ENCODE measurements at regions not wholly inside any gene's neighbourhood (a gene's known extent, or its start where the extent isn't known, plus 50 kb on each side); places are given as distances from the start of the nearest gene placed in this dataset.

DNA sequence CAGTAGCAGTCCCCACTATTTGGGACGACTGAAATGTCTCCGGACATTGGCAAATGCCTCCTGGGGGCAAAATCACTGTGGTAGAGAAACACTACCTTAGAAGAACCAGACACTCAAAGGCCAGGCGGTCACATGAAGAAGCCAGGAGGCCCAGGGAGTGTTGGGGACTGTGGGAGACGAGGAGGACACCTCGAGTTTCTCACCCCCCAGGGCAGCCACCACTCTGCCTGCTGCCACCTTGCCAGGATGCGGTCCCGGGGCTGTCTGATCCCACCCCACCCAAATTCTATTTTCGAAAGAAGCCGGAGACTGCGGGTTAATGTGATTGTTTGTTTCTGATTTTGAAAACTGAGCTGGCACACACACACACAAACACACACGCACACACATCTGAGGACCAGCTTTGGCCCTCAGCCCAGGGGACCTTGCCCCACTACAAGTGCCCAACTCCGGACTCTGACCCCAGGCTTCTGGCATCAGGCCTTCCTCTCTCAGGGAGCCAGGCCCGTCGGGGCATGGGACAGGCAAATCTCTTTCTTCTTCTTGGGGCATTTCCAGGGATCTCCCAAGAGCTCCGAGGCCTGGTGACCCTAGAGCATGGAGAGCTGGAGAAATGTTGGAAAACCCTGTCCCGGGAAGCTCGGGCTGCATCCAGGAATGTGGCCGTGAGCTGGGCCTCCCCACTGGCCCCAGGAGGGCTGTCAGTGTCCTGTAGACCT lies 187.5 kb upstream of the PMEPA1 start:
- H3K27ac Mint-ChIP-seq = no peak overlapping the region
- H3K36me3 Mint-ChIP-seq (ENCODE audit: low read depth) = no peaks in the 10 kb centered on the region
- POLR2A ChIA-PET = no interaction called here

GRCh38 chr20:57896563-57896962 lies 186.7 kb upstream of the PMEPA1 start:
- ATAC-seq (no peak), DNase-seq (no peak)
- Mint-ChIP-seq H3K4me3 (no peak overlapping the region), H3K9me3 (ENCODE audit: insufficient read depth) (no peaks in the 10 kb centered on the region), H3K36me3 (ENCODE audit: low read depth) (no peaks in the 10 kb centered on the region), H3K4me1 (ENCODE audit: low read depth) (no peaks in the 10 kb centered on the region), H3K27me3 (ENCODE audit: low read depth) (peaks cover 7% of the 10 kb centered on the region), H3K27ac (no peak overlapping the region)
- ChIA-PET CTCF (no interaction called here), POLR2A (no interaction called here)

More for the DNA sequence above, 187.5 kb upstream of the PMEPA1 start:
- no peak overlapping the region for H3K4me3 Mint-ChIP-seq
- ATAC-seq (no peak), DNase-seq (no peak)
- CTCF ChIA-PET = no interaction called here
- H3K4me1 Mint-ChIP-seq (ENCODE audit: low read depth) = no peaks in the 10 kb centered on the region
- H3K9me3 Mint-ChIP-seq (ENCODE audit: insufficient read depth) = no peaks in the 10 kb centered on the region
- H3K27me3 Mint-ChIP-seq (ENCODE audit: low read depth) = peaks cover 5% of the 10 kb centered on the region

DNA sequence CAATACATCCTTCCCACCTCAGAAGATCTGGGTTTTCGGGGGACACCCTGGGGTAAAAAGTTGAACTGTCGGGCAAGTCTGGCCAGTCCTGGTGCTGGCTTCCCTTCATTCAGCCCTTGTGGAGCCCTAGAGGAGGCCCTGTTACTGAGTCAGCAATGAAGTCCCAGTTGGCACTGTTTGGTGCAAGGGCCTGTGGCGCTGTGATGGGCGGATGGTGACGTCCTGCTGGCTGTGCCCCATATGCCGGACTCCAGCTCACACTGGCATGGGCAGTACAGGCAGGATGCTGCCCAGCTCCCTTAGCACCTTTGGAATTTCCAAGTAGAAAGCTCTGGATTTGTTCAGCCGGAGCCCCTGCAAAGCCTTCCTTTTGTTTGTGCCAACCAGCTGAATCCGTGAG lies 186.2 kb upstream of the PMEPA1 start:
- Mint-ChIP-seq H3K4me3 (no peak overlapping the region), H3K4me1 (ENCODE audit: low read depth) (no peaks in the 10 kb centered on the region), H3K36me3 (ENCODE audit: low read depth) (no peaks in the 10 kb centered on the region), H3K27ac (no peak overlapping the region), H3K27me3 (ENCODE audit: low read depth) (peaks cover 7% of the 10 kb centered on the region), H3K9me3 (ENCODE audit: insufficient read depth) (no peaks in the 10 kb centered on the region)
- CTCF ChIA-PET = no interaction called here
- ATAC-seq = no peak
- POLR2A ChIA-PET = no interaction called here
- no peak for DNase-seq

DNA sequence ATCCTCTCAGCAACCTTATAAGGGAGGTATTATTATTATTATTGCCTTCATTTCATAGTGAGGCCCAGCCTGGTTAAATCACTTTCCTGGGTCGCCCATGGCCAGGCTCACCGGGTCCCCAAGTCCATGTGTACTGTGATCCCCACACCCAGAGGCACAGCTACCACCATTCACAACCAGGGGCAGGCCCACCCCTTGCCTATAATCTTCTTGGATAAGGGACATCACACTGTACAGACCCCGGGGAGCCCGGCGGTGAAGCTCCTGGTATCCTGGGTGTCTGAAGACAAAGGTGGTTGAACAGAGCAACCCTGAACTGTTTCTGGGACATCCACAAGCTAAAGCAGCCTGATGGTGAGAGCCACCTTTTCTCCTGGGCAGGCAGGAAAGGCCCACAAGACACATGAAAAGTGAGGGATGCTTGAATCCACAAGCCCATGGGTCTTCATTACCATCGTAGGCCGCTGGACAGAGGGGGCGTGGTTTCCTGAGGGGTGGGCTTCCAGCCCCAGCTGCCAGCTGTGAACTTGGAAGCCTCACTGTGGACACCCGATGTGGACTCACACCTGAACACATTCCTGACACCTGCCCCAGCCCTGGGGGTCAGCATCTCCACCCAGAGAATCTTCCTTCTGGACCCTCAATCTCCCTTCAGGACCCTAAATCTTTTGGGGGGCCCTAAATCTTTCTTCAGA lies 185.5 kb upstream of the PMEPA1 start:
- H3K27me3 Mint-ChIP-seq (ENCODE audit: low read depth) = peaks cover 3% of the 10 kb centered on the region
- ATAC-seq = no peak
- no peaks in the 10 kb centered on the region for H3K4me1 Mint-ChIP-seq (ENCODE audit: low read depth)
- POLR2A ChIA-PET = no interaction called here
- no peak for DNase-seq
- H3K36me3 Mint-ChIP-seq (ENCODE audit: low read depth) = no peaks in the 10 kb centered on the region
- H3K27ac Mint-ChIP-seq = no peak overlapping the region
- no peak overlapping the region for H3K4me3 Mint-ChIP-seq
- no peaks in the 10 kb centered on the region for H3K9me3 Mint-ChIP-seq (ENCODE audit: insufficient read depth)
- CTCF ChIA-PET = no interaction called here

DNA sequence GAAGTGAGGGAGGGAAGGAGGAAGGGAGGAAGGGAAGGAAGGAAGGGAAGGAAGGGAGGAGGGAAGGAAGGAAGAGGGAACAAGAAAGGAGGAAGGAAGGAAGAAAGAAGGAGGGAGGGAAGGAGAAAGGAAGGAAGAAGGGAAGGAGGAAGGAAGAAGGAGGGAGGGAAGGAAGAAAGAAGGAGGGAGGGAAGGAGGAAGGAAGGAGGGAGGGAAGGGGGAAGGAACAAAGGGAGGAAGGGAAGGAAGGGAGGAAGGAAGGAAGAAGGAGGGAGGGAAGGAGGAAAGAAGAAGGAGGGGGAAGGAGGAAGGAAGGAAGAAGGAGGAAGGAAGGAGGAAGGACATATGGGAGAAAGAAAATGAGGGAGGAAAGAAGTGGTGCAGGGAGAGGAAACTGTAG lies 184.7 kb upstream of the PMEPA1 start:
- ATAC-seq (no peak), DNase-seq (no peak)
- no peak overlapping the region for H3K4me3 Mint-ChIP-seq
- H3K27ac Mint-ChIP-seq = no peak overlapping the region
- H3K4me1 Mint-ChIP-seq (ENCODE audit: low read depth) = no peaks in the 10 kb centered on the region
- ChIA-PET POLR2A (no interaction called here), CTCF (no interaction called here)
- H3K27me3 Mint-ChIP-seq (ENCODE audit: low read depth) = peaks cover 2% of the 10 kb centered on the region
- no peaks in the 10 kb centered on the region for H3K36me3 Mint-ChIP-seq (ENCODE audit: low read depth)
- H3K9me3 Mint-ChIP-seq (ENCODE audit: insufficient read depth) = no peaks in the 10 kb centered on the region

DNA sequence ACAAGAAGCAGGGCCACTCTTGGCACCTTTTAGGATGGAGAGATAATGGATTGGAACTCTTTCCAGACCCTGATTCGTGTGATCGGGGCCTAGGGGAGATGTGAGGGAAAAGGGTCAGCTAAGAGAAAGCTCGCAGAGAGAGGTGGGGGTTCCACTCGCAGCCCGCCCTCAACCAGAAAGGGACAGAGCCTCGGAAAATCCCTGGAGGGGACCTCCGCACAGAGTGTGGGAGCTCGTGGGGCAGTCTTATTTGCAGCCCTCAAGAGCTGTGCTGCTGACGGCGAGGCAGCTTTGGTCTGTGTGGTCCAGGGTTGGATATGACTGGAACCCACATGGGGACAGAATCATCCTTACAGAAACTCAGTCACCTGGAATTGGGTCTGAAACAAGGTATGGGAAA lies 184.3 kb upstream of the PMEPA1 start:
- ATAC-seq (no peak), DNase-seq (no peak)
- ChIA-PET CTCF (no interaction called here), POLR2A (no interaction called here)
- Mint-ChIP-seq H3K36me3 (ENCODE audit: low read depth) (no peaks in the 10 kb centered on the region), H3K27ac (no peak overlapping the region), H3K4me3 (no peak overlapping the region), H3K27me3 (ENCODE audit: low read depth) (peaks cover 2% of the 10 kb centered on the region), H3K4me1 (ENCODE audit: low read depth) (no peaks in the 10 kb centered on the region), H3K9me3 (ENCODE audit: insufficient read depth) (no peaks in the 10 kb centered on the region)

DNA sequence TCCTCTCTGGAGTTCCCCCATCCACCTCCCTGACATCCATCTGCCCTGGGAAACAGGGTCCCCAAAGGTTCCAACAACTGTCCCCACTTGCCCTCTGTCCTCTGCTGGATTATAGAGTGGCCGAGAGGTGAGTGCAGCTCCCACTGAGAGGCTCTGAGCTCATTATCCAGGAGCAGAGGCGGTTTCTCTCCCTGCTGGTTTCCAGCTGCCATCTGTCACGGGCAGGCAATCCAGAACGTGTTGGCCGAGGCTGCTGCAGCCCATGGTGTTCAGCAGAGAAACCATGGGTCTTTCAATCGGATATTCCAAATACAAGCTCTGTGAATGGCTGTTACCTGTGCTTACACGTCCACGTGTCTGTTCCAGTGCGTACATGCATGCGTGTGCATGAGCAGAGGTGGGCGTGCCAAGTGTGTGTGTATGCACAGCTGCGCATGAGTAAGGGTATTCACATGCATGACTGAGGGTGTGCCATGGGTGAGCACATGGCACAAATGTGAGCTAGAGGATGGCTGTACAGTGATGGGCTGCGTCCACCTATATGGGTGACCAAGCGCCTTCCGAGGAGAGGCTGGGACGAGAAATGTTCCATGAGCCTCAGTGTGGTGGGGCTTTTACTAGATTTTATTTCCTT lies 183.7 kb upstream of the PMEPA1 start:
- CTCF ChIA-PET = no interaction called here
- no peaks in the 10 kb centered on the region for H3K4me1 Mint-ChIP-seq (ENCODE audit: low read depth)
- peaks cover 2% of the 10 kb centered on the region for H3K27me3 Mint-ChIP-seq (ENCODE audit: low read depth)
- no peaks in the 10 kb centered on the region for H3K36me3 Mint-ChIP-seq (ENCODE audit: low read depth)
- ATAC-seq = no peak
- POLR2A ChIA-PET = no interaction called here
- H3K27ac Mint-ChIP-seq = no peak overlapping the region
- no peak for DNase-seq
- H3K9me3 Mint-ChIP-seq (ENCODE audit: insufficient read depth) = no peaks in the 10 kb centered on the region
- H3K4me3 Mint-ChIP-seq = no peak overlapping the region

GRCh38 chr20:57892471-57892870 lies 182.7 kb upstream of the PMEPA1 start:
- H3K36me3 Mint-ChIP-seq (ENCODE audit: low read depth) = no peaks in the 10 kb centered on the region
- no peaks in the 10 kb centered on the region for H3K4me1 Mint-ChIP-seq (ENCODE audit: low read depth)
- H3K27me3 Mint-ChIP-seq (ENCODE audit: low read depth) = peaks cover 11% of the 10 kb centered on the region
- no peak for ATAC-seq
- CTCF ChIA-PET = no interaction called here
- H3K4me3 Mint-ChIP-seq = no peak overlapping the region
- H3K9me3 Mint-ChIP-seq (ENCODE audit: insufficient read depth) = no peaks in the 10 kb centered on the region
- H3K27ac Mint-ChIP-seq = no peak overlapping the region
- no peak for DNase-seq
- POLR2A ChIA-PET = no interaction called here

GRCh38 chr20:57891014-57891413 lies 181.2 kb upstream of the PMEPA1 start:
- H3K4me3 Mint-ChIP-seq = no peak overlapping the region

DNA sequence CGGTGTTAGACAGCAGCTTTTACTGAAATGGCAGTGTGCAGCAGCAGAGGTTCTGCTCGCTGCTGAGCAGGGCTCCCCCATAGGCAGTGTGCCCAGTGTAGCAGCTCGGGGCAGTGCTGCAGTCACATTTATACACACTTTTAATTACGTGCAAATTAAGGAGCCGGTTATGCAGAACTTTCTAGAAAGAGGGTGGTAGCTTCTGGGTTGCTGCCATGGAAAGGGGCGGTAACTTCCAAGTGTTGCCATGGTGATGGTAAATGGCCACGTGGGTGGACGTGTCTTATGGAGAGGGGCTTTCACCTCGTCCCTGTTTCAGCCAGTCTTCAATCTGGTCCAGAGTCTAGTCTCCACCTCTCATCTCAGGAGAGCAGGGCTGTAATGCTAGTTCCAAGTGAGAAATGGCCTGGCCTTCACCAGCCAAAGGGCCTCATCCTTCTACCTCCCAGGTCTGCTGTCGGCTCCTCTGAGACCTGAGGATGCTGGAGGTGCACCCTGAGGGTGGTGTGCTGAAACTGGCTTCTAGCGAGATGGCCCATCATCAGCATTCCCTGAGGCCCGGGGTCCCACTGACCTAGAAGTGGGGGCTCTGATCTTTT lies 180.5 kb upstream of the PMEPA1 start:
- Mint-ChIP-seq H3K4me1 (ENCODE audit: low read depth) (no peaks in the 10 kb centered on the region), H3K27me3 (ENCODE audit: low read depth) (peaks cover 17% of the 10 kb centered on the region), H3K9me3 (ENCODE audit: insufficient read depth) (no peaks in the 10 kb centered on the region), H3K4me3 (no peak overlapping the region), H3K27ac (no peak overlapping the region), H3K36me3 (ENCODE audit: low read depth) (no peaks in the 10 kb centered on the region)
- ChIA-PET POLR2A (no interaction called here), CTCF (no interaction called here)
- ATAC-seq = no peak
- no peak for DNase-seq

More at GRCh38 chr20:57891014-57891413, 181.2 kb upstream of the PMEPA1 start:
- POLR2A ChIA-PET = no interaction called here
- peaks cover 17% of the 10 kb centered on the region for H3K27me3 Mint-ChIP-seq (ENCODE audit: low read depth)
- CTCF ChIA-PET = no interaction called here
- DNase-seq (no peak), ATAC-seq (no peak)
- no peaks in the 10 kb centered on the region for H3K9me3 Mint-ChIP-seq (ENCODE audit: insufficient read depth)
- H3K27ac Mint-ChIP-seq = no peak overlapping the region
- H3K4me1 Mint-ChIP-seq (ENCODE audit: low read depth) = no peaks in the 10 kb centered on the region
- H3K36me3 Mint-ChIP-seq (ENCODE audit: low read depth) = no peaks in the 10 kb centered on the region

DNA sequence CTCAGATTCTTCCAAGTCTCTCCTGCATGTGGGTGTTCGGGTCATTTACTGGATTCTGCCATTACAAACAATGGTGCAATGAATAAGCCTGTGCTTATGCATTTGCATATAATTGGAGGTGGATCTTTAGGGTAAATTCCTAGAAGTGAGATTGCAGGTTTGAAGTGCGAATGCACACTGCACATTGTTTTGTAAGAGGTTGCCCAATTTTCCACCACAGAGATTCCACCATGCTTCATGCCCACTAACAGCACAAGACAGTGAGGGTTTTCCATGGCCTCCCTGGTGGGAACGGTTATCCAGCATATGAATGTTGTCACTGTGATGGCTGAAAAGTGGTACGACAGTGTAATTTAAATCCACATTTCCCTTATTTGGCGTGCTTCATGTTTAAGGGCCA lies 178.8 kb upstream of the PMEPA1 start:
- H3K4me3 Mint-ChIP-seq = no peak overlapping the region
- no peaks in the 10 kb centered on the region for H3K36me3 Mint-ChIP-seq (ENCODE audit: low read depth)
- no peaks in the 10 kb centered on the region for H3K4me1 Mint-ChIP-seq (ENCODE audit: low read depth)
- POLR2A ChIA-PET = no interaction called here
- peaks cover 17% of the 10 kb centered on the region for H3K27me3 Mint-ChIP-seq (ENCODE audit: low read depth)
- CTCF ChIA-PET = no interaction called here
- H3K27ac Mint-ChIP-seq = no peak overlapping the region
- no peak for ATAC-seq
- H3K9me3 Mint-ChIP-seq (ENCODE audit: insufficient read depth) = no peaks in the 10 kb centered on the region
- no peak for DNase-seq

DNA sequence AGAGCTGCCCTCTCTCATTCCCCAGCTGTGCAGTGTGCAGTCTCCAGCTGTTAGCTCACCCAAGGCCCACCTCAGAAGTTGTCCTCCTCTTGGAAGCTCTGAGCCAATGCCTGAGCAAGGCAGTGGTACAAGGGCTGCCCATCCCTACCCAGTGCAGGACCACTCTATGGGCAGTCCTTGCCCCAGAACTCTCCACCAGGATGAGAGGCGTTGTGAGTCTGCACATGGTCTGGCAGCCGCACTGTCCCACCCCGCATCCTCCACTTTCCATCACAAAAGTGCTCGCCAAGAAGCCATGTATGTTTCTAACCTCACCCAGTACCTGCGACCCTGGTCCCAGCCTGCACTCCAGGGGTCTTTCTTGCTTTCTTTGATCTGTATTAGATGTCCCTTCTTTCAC lies 175.1 kb upstream of the PMEPA1 start:
- ATAC-seq = no peak

More for the DNA sequence above, 175.1 kb upstream of the PMEPA1 start:
- no peaks in the 10 kb centered on the region for H3K4me1 Mint-ChIP-seq (ENCODE audit: low read depth)
- no peak overlapping the region for H3K4me3 Mint-ChIP-seq
- CTCF ChIA-PET = no interaction called here
- POLR2A ChIA-PET = no interaction called here
- H3K9me3 Mint-ChIP-seq (ENCODE audit: insufficient read depth) = no peaks in the 10 kb centered on the region
- no peak overlapping the region for H3K27ac Mint-ChIP-seq
- no peak for DNase-seq
- no peaks in the 10 kb centered on the region for H3K36me3 Mint-ChIP-seq (ENCODE audit: low read depth)
- peaks cover 15% of the 10 kb centered on the region for H3K27me3 Mint-ChIP-seq (ENCODE audit: low read depth)
